AG04450 (cell line): ENCODE measurements at regions not wholly inside any gene's neighbourhood (a gene's known extent, or its start where the extent isn't known, plus 50 kb on each side); places are given as distances from the start of the nearest gene placed in this dataset.
"Not testable (repeated sequence)": the region's sequence is repeated elsewhere in the genome, so short reads cannot be mapped to it uniquely, and the experiment has no call there.

ENCODE experiments used
- CTCF ChIA-PET: fragments of 300-600, 350-600 bp; formaldehyde crosslinking; extraction: SDS; loops from one replicate; lab custom pipeline; 2022; ENCODE audit warnings: antibody characterized with exemption, inconsistent platforms; lab: Charles Lee
- POLR2A ChIA-PET: fragments of 350-600 bp; formaldehyde crosslinking; extraction: SDS; loops from one replicate; lab custom pipeline; 2021; ENCODE audit warnings: antibody characterized with exemption, inconsistent platforms; lab: Yijun Ruan, JAX
- DNase-seq: peaks from one replicate; pipeline ENCODE4 v3.0.0-alpha.2; 2011; ENCODE audit warnings: low read depth, low spot score
- H3K27ac ChIP-seq: one replicate; pipeline ENCODE4 v1.5.1; 2012; ENCODE audit warnings: low read depth, low read length, control low read depth
- H3K27me3 ChIP-seq: one replicate; pipeline ENCODE4 v1.6.0; 2012; ENCODE audit warnings: low read length; ENCODE audit not compliant: control insufficient read depth, insufficient read depth
- H3K4me3 ChIP-seq: 2 replicates; pipeline ENCODE4 v1.5.1; 2011; ENCODE audit warnings: mild to moderate bottlenecking, low read depth, low read length, control low read depth
- H3K9me3 ChIP-seq: 2 replicates; pipeline ENCODE4 v1.5.1; 2012; ENCODE audit warnings: low read length; ENCODE audit not compliant: control insufficient read depth, insufficient read depth
- CTCF ChIP-seq: IDR thresholded peaks from 2 replicates; pipeline ENCODE4 v1.5.1; 2011; ENCODE audit warnings: low read depth, low read length, control low read depth, inconsistent platforms

- ChIA-PET POLR2A (no interaction called here), CTCF (interaction anchor here (1.0 to 8.0 kb wide), 17 partner anchors 7 to 317 kb away, joined by 3 to 92 read pairs (median 5); no protein-coding TSS in a partner anchor)
- Histone ChIP-seq H3K27me3 (no peaks in the 10 kb centered on the region), H3K4me3 (no peak overlapping the region), H3K9me3 (no peaks in the 10 kb centered on the region), H3K27ac (no peak overlapping the region)
- no peak for TF ChIP-seq CTCF
- no peak for DNase-seq
These were observed 97.1 kb upstream of the ANK2 start for GRCh38 chr4:112952313-112952700.

- no peaks in the 10 kb centered on the region for H3K27me3 ChIP-seq
- ChIA-PET CTCF (interaction anchor here (1.6 to 8.0 kb wide), 3 partner anchors 9 to 13 kb away, joined by 5 to 92 read pairs (median 11); no protein-coding TSS in a partner anchor), POLR2A (no interaction called here)
- no peak for DNase-seq
- H3K27ac ChIP-seq = no peak overlapping the region
- no peak for TF ChIP-seq CTCF
- no peaks in the 10 kb centered on the region for H3K9me3 ChIP-seq
- H3K4me3 ChIP-seq = no peak overlapping the region
These were observed 96.2 kb upstream of the ANK2 start for GRCh38 chr4:112953262-112953661.

- no peaks in the 10 kb centered on the region for H3K27me3 ChIP-seq
- no peak overlapping the region for H3K4me3 ChIP-seq
- ChIA-PET CTCF (interaction anchor here (1.6 kb wide), 1 partner anchor 10 kb away, joined by 5 read pairs; no protein-coding TSS in a partner anchor), POLR2A (no interaction called here)
- no peak for DNase-seq
- H3K9me3 ChIP-seq = no peaks in the 10 kb centered on the region
- no peak overlapping the region for H3K27ac ChIP-seq
- TF ChIP-seq CTCF = no peak
These were observed 95.2 kb upstream of the ANK2 start for GRCh38 chr4:112954286-112954685.

- POLR2A ChIA-PET = no interaction called here
- Histone ChIP-seq H3K9me3 (no peaks in the 10 kb centered on the region), H3K27ac (no peak overlapping the region), H3K4me3 (no peak overlapping the region), H3K27me3 (no peaks in the 10 kb centered on the region)
- TF ChIP-seq CTCF = no peak
- no peak for DNase-seq
- CTCF ChIA-PET = no interaction called here
These were observed 93.0 kb upstream of the ANK2 start for GRCh38 chr4:112956484-112956896.

- H3K4me3 ChIP-seq, H3K27ac ChIP-seq, H3K27me3 ChIP-seq, POLR2A ChIA-PET, H3K9me3 ChIP-seq, CTCF ChIA-PET, DNase-seq: not testable (repeated sequence)
These were observed 91.7 kb upstream of the ANK2 start for GRCh38 chr4:112957764-112958163.
